DND-41 (cell line): ENCODE measurements at regions not wholly inside any gene's neighbourhood (a gene's known extent, or its start where the extent isn't known, plus 50 kb on each side); places are given as distances from the start of the nearest gene placed in this dataset.

ENCODE experiments used
- ATAC-seq: fragments of 200-7000 bp; cut with Tn5 transposase; 3 replicates; pipeline ENCODE4 v1.9.1; 2021; ENCODE audit warnings: low read depth; ENCODE audit not compliant: insufficient read depth
- DNase-seq: peaks from one replicate; pipeline ENCODE4 v3.0.0-alpha.2; 2020
- H2AFZ ChIP-seq: 2 replicates; pipeline ENCODE4 v1.6.0; 2012; ENCODE audit warnings: low read depth, low read length
- H3K27ac ChIP-seq: 2 replicates; pipeline ENCODE4 v1.5.1; 2012; ENCODE audit warnings: low read length, inconsistent platforms
- H3K27me3 ChIP-seq: fragments of 200-600 bp; sonication (generic); 2 replicates; pipeline ENCODE4 v1.6.0; 2012; ENCODE audit warnings: low read length, mild to moderate bottlenecking, inconsistent platforms; ENCODE audit not compliant: insufficient read depth, poor library complexity
- H3K36me3 ChIP-seq: 2 replicates; pipeline ENCODE4 v1.5.1; 2012; ENCODE audit warnings: low read length, inconsistent platforms; ENCODE audit not compliant: insufficient read depth
- H3K4me1 ChIP-seq: 2 replicates; pipeline ENCODE4 v1.5.1; 2012; ENCODE audit warnings: mild to moderate bottlenecking, low read length; ENCODE audit not compliant: insufficient read depth
- H3K4me2 ChIP-seq: 2 replicates; pipeline ENCODE4 v1.6.0; 2012; ENCODE audit warnings: mild to moderate bottlenecking, moderate library complexity, low read length, inconsistent platforms; ENCODE audit not compliant: insufficient read depth
- H3K4me3 ChIP-seq, 2 experiments: fragments of 200-600 bp in 1 of 2; shearing (Covaris generic) in 1 of 2; 2 replicates each; pipeline ENCODE4 v1.5.1; 2012 to 2016; ENCODE audit warnings: inconsistent platforms in 2 of 2, low read length in 2 of 2, mild to moderate bottlenecking in 2 of 2, low read depth in 1 of 2, moderate library complexity in 1 of 2
- H3K79me2 ChIP-seq: 2 replicates; pipeline ENCODE4 v1.6.0; 2012; ENCODE audit warnings: low read length, inconsistent platforms; ENCODE audit not compliant: insufficient read depth
- H3K9ac ChIP-seq: 2 replicates; pipeline ENCODE4 v1.6.0; 2012; ENCODE audit warnings: low read depth, mild to moderate bottlenecking, inconsistent platforms, low read length, moderate library complexity
- H3K9me3 ChIP-seq: 2 replicates; pipeline ENCODE4 v1.5.1; 2012; ENCODE audit warnings: low read length, moderate library complexity, mild to moderate bottlenecking, inconsistent platforms; ENCODE audit not compliant: insufficient read depth, severe bottlenecking
- H4K20me1 ChIP-seq: 2 replicates; pipeline ENCODE4 v1.6.0; 2012; ENCODE audit warnings: low read length; ENCODE audit not compliant: insufficient read depth
- CTCF ChIP-seq: IDR thresholded peaks from 2 replicates; pipeline ENCODE4 v1.5.1; 2012; ENCODE audit warnings: borderline replicate concordance, low read length, moderate library complexity, mild to moderate bottlenecking; ENCODE audit not compliant: poor library complexity, severe bottlenecking; ENCODE audit errors: extremely low read depth
- EZH2 ChIP-seq: IDR thresholded peaks from 3 replicates; pipeline ENCODE4 v1.6.1; 2012; ENCODE audit warnings: borderline replicate concordance, low read depth, mild to moderate bottlenecking, moderate library complexity, low read length, inconsistent platforms; ENCODE audit not compliant: severe bottlenecking

DNA sequence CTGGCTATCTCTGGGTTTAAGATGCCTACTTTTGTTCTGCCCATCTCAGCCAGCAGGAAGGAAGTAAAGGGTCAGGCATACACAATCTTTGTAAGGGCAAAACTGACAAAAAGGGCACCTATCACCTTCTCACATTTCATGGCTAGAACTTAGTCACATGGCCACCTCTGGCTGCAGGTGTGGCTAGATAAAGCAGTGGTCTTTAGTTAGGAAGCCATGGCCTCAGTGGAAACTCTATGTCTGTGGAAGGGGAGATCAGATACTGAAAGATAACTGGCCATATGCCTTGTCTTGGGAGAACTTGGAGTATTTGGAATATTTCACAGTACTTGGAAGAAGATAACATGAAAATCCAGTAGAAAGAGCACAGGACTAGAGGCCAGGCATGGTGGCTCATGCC, 80.7 kb upstream of the TBL1XR1 start:
- Histone ChIP-seq H3K27ac (no peak overlapping the region), H3K79me2 (no peaks in the 10 kb centered on the region), H4K20me1 (no peaks in the 10 kb centered on the region), H3K9ac (no peak overlapping the region), H3K4me2 (no peak overlapping the region), H3K27me3 (no peaks in the 10 kb centered on the region), H3K4me3 (no peak overlapping the region), H2AFZ (peak overlapping the region; percentile 38), H3K36me3 (no peaks in the 10 kb centered on the region), H3K9me3 (no peaks in the 10 kb centered on the region), H3K4me1 (peaks cover 26% of the 10 kb centered on the region)
- DNase-seq, result no peak
- TF ChIP-seq EZH2 (no peak), CTCF (no peak)
- no peak for ATAC-seq

GRCh38 chr3:177279118-177279815, 82.0 kb upstream of the TBL1XR1 start:
- Histone ChIP-seq H2AFZ (no peak overlapping the region), H3K9ac (no peak overlapping the region), H3K27me3 (no peaks in the 10 kb centered on the region), H3K79me2 (no peaks in the 10 kb centered on the region), H3K4me1 (peaks cover 39% of the 10 kb centered on the region), H3K4me2 (no peak overlapping the region), H3K36me3 (no peaks in the 10 kb centered on the region), H3K9me3 (no peaks in the 10 kb centered on the region), H3K27ac (no peak overlapping the region), H3K4me3 (no peak overlapping the region), H4K20me1 (no peaks in the 10 kb centered on the region)
- DNase-seq (no peak), ATAC-seq (no peak)
- TF ChIP-seq EZH2 (no peak), CTCF (no peak)

DNA sequence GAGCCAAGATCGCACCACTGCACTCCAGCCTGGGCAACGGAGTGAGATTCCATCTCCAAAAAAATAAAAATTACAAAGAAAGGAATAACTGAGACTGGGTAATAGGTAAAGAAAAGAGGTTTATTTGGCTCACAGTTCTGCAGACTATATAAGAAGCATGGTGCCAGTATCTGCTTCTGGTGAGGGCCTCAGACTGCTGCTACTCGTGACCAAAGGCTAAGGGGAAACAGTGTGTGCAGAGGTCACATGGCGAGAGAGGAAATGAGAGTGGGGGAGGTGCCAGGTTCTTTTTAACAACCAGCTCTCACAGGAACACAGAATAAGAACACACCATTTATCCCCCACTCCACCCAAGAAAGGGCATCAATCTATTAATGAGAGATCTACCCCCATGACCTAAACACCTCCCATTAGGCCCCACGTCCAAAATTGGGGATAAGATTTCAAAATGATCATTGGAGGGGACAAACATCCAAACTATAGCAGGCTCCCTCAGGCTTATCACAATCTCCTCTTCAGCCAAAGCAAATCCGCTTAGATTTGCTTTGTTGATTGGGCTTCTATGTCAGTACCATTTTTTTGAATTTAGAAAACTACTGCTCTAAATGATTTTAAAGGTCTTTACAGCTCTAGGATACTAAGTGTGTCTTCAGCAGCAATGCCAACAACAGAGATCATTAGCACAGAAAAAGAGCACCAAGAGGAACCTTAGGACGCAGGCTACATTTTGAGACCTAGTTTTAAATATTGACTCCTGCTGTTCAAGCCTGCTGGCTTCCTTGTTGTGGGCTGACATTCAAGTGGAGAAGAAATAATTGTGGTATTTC, 84.2 kb upstream of the TBL1XR1 start:
- DNase-seq, result peak; percentile 61
- H3K9ac ChIP-seq, result no peak overlapping the region
- H4K20me1 ChIP-seq, result no peaks in the 10 kb centered on the region
- H3K9me3 ChIP-seq, result no peaks in the 10 kb centered on the region
- no peak for ATAC-seq
- TF ChIP-seq CTCF (no peak), EZH2 (no peak)
- no peaks in the 10 kb centered on the region for H3K27me3 ChIP-seq
- peak overlapping the region; percentile 5; the same call in 1 of the 2 replicates for H2AFZ ChIP-seq
- peak overlapping the region; percentile 62 for H3K27ac ChIP-seq
- no peak overlapping the region for H3K4me3 ChIP-seq
- H3K4me2 ChIP-seq, result no peak overlapping the region
- H3K36me3 ChIP-seq, result no peaks in the 10 kb centered on the region
- peaks cover 44% of the 10 kb centered on the region for H3K4me1 ChIP-seq
- H3K79me2 ChIP-seq, result no peaks in the 10 kb centered on the region
